Tibial nerve (tissue), 4 donors: ENCODE measurements at regions not wholly inside any gene's neighbourhood (a gene's known extent, or its start where the extent isn't known, plus 50 kb on each side); places are given as distances from the start of the nearest gene placed in this dataset.

Source experiments
- CTCF ChIP-seq, 5 experiments: fragments of 200-600 bp in 3 of 5; fragments of 450-650 bp in 2 of 5; sonication (generic) in 3 of 5; IDR thresholded peaks; one replicate each; pipeline ENCODE4 v1.5.1; 2016 to 2019; ENCODE audit warnings: antibody characterized with exemption in 5 of 5, mild to moderate bottlenecking in 3 of 5, moderate library complexity in 2 of 5
- EP300 ChIP-seq, 2 donors: sonication (generic); formaldehyde crosslinking; IDR thresholded peaks; one replicate each; pipeline ENCODE4 v1.6.1; 2017; ENCODE audit warnings: antibody characterized with exemption in 2 of 2, mild to moderate bottlenecking in 1 of 2

GRCh38 chr1:58264462-58264861, 282.1 kb downstream of the OMA1 start:
- TF ChIP-seq EP300 (IDR thresholded peaks at IDR 0.05) (no peak), CTCF (IDR thresholded peaks at IDR 0.05) (no peak)
